ENCODE measurements at regions not wholly inside any gene's neighbourhood (a gene's known extent, or its start where the extent isn't known, plus 50 kb on each side); places are given as distances from the start of the nearest gene placed in this dataset.

- TF ChIP-seq CTCF (conservative IDR thresholded peaks at IDR 0.05; ENCODE audit: low read length) (no peak), EZH2phosphoT487 (IDR thresholded peaks at IDR 0.05; ENCODE audit: borderline replicate concordance) (no peak)
Observed at GRCh38 chr12:85405262-85405661, 125.2 kb downstream of the ALX1 start.

All from Loucy (cell line).